ENCODE measurements at regions not wholly inside any gene's neighbourhood (a gene's known extent, or its start where the extent isn't known, plus 50 kb on each side); places are given as distances from the start of the nearest gene placed in this dataset.

DNA sequence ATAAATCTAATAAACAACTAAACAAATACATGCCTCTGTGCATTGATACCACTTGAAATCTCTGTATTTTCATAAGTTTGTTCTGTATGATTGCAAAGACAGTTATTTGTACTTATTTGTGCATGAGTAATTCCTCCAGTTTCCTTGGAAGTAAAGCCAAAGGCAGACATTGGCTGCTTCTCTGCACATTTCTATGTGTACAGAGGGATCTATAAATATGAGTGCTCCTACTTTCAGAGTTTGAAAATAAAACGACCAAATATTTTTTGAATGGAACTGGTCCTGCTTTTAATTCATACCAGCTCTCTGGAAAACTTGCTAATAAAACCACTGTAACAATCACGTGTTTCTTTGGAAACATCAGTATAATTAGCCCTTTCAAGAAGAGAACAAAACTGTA lies 306.5 kb downstream of the MAN2A1 start:
- no peaks in the 10 kb centered on the region for H4K20me1 ChIP-seq (replicated peaks; ENCODE audit: control insufficient read depth, extremely low read depth, insufficient read depth, low read length)
- no peaks in the 10 kb centered on the region for H3K27me3 ChIP-seq (ENCODE audit: control insufficient read depth in 2 of 2, insufficient read depth in 2 of 2, low read length in 2 of 2)
- FAIRE-seq (no peak), DNase-seq (ENCODE audit: low read depth, low spot score) (no peak)
- H2AFZ ChIP-seq (ENCODE audit: low read depth, low read length): no peak overlapping the region
- dilution Hi-C loops (cut with MboI; ENCODE audit: extremely low pct_ligation_motif_present, low sequenced_read_pairs): no loop called here
- BruUV-seq (replicated peaks): no TSS peak
- H3K9me3 ChIP-seq (replicated peaks; ENCODE audit: control insufficient read depth, insufficient read depth, low read length): no peaks in the 10 kb centered on the region
- H3K36me3 ChIP-seq (ENCODE audit: control insufficient read depth in 2 of 2, extremely low read depth in 1 of 2, insufficient read depth in 2 of 2, low read length in 2 of 2): no peaks in the 10 kb centered on the region
- no peaks in the 10 kb centered on the region for H3K4me1 ChIP-seq (ENCODE audit: control insufficient read depth, extremely low read depth, insufficient read depth, low read length)
- CTCF ChIA-PET: no interaction called here
- intact Hi-C loops (cut with micrococcal nuclease): no loop called here
- POLR2A ChIA-PET: no interaction called here
- H3K79me2 ChIP-seq (ENCODE audit: control insufficient read depth, insufficient read depth, low read length): no peaks in the 10 kb centered on the region
- no peaks in the 10 kb centered on the region for H3K9me1 ChIP-seq (replicated peaks; ENCODE audit: control insufficient read depth, extremely low read depth, insufficient read depth, low read length)
- H3K4me3 ChIP-seq (replicated peaks in 1 of 3; ENCODE audit: insufficient read depth in 1 of 3, low read depth in 1 of 3, low read length in 3 of 3): no peak overlapping the region
- H3K4me2 ChIP-seq (ENCODE audit: insufficient read depth, low read length): no peak overlapping the region
- H3K9ac ChIP-seq (replicated peaks; ENCODE audit: extremely low read depth, insufficient read depth, low read length): no peak overlapping the region
- no peak for TF ChIP-seq POLR2A (IDR thresholded peaks at IDR 0.05; ENCODE audit: low read depth, low read length)
- no peak for TF ChIP-seq FOS (IDR thresholded peaks at IDR 0.05; ENCODE audit: borderline replicate concordance, insufficient read depth, low read length)
- TF ChIP-seq, protein P1, sequence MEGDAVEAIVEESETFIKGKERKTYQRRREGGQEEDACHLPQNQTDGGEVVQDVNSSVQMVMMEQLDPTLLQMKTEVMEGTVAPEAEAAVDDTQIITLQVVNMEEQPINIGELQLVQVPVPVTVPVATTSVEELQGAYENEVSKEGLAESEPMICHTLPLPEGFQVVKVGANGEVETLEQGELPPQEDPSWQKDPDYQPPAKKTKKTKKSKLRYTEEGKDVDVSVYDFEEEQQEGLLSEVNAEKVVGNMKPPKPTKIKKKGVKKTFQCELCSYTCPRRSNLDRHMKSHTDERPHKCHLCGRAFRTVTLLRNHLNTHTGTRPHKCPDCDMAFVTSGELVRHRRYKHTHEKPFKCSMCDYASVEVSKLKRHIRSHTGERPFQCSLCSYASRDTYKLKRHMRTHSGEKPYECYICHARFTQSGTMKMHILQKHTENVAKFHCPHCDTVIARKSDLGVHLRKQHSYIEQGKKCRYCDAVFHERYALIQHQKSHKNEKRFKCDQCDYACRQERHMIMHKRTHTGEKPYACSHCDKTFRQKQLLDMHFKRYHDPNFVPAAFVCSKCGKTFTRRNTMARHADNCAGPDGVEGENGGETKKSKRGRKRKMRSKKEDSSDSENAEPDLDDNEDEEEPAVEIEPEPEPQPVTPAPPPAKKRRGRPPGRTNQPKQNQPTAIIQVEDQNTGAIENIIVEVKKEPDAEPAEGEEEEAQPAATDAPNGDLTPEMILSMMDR (IDR thresholded peaks at IDR 0.05; ENCODE audit: extremely low read depth in 1 of 2, insufficient read depth in 1 of 2, low read depth in 1 of 2, low read length in 2 of 2): no peak
- TF ChIP-seq, protein P2, sequence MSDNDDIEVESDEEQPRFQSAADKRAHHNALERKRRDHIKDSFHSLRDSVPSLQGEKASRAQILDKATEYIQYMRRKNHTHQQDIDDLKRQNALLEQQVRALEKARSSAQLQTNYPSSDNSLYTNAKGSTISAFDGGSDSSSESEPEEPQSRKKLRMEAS (IDR thresholded peaks at IDR 0.05; ENCODE audit: insufficient read depth, insufficient read length): no peak
- TF ChIP-seq JUN (IDR thresholded peaks at IDR 0.05; ENCODE audit: borderline replicate concordance, insufficient read depth, insufficient read length, low read depth): no peak
- no peak for TF ChIP-seq GATA2 (IDR thresholded peaks at IDR 0.05; ENCODE audit: insufficient read depth, insufficient read length, low read depth, low read length)
- TF ChIP-seq EZH2 (IDR thresholded peaks at IDR 0.05; ENCODE audit: borderline replicate concordance, low read depth, low read length, severe bottlenecking): no peak
- TF ChIP-seq MYC (IDR thresholded peaks at IDR 0.05; ENCODE audit: low read depth, low read length): no peak
- TF ChIP-seq POLR2AphosphoS5 (IDR thresholded peaks at IDR 0.05; ENCODE audit: insufficient read depth, low read depth, low read length): no peak
- no peak overlapping the region for H3K27ac ChIP-seq (ENCODE audit: insufficient read depth, low read depth, low read length)

All from endothelial cell of umbilical vein (primary cell).